Stimulated activated naive CD4-positive, alpha-beta T cell (primary cell): ENCODE measurements at regions not wholly inside any gene's neighbourhood (a gene's known extent, or its start where the extent isn't known, plus 50 kb on each side); places are given as distances from the start of the nearest gene placed in this dataset.

ENCODE experiments used
- DNase-seq, 6 experiments: peaks; one replicate each; lab custom pipeline; 2025; lab: John Stamatoyannopoulos, UW

GRCh38 chr18:73852789-73853549 lies 294.7 kb downstream of the FBXO15 start:
- DNase-seq, result no peak

- no peak for DNase-seq
Measured at GRCh38 chr18:73850782-73851181, 296.9 kb downstream of the FBXO15 start.

DNA sequence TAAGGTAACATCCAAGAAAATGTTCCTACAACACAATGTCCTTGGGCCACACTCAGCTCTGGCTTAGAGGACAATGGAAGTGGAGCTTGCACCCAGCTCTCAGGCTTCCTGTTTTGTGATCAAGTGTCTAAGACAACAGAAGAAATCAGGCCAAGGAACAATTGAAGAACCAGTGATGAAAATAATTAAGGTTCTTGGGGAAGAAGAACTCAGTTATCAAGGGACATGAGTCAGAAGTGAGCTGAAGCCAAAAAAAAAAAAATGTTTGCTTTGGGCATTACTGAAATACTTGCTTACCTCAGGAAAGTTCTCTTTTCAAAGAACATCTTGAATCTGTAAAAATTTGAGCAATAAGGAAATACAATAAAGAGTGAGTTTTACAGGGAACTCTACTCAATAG lies 299.0 kb downstream of the FBXO15 start:
- no peak for DNase-seq

GRCh38 chr18:73843455-73843854 lies 304.2 kb downstream of the FBXO15 start:
- no peak for DNase-seq

DNA sequence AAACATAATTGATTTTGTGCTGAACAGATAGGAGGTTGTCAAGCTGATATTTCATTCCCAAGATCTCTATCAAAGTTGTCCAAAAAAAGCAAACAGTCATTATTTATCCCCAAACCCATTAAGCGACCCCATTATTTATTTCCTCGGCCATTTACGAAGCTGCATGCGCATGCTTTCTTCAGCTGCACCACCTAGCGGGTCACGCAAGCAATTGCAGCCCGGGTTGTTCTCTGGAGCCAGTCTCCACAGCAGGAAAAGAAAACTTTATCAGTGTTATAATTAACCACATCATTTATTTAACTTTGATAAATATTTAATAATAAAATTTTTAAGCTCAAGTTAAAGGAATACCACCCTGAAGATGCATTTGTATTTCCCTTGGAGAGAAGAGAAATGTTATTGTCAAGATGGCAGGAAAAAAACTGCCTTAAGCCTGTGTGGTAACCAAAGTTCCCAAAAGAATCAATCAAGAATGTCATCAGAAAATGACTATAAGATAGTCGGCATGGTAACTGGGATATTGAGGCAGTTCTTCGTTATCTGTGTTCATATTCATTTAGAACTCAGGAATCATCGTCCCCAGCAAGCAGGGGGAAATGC lies 304.7 kb downstream of the FBXO15 start:
- DNase-seq, result peak in 4 of 6 experiments; percentile 1 to 24 (median 8)

DNA sequence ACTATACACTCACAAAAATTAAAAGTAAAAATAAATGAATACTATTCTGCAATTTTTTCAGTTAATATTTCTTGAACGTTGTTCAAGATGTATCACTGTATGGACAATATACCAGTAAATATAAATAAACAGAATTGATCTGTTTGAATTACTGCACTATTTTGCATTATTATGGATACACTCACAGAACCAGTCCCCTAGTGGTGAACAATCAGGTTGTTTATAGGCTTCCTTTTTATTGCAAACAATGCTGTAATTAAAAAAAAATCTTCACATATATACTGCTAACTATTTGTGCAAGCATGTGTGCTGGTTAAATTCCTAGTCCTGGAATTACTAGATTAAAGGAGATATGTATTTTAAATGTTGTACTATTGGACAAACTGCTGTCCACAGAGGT lies 306.0 kb downstream of the FBXO15 start:
- DNase-seq, result no peak

GRCh38 chr18:73840319-73840945 lies 307.2 kb downstream of the FBXO15 start:
- DNase-seq, result no peak

GRCh38 chr18:73839441-73839840 lies 308.2 kb downstream of the FBXO15 start:
- no peak for DNase-seq

DNA sequence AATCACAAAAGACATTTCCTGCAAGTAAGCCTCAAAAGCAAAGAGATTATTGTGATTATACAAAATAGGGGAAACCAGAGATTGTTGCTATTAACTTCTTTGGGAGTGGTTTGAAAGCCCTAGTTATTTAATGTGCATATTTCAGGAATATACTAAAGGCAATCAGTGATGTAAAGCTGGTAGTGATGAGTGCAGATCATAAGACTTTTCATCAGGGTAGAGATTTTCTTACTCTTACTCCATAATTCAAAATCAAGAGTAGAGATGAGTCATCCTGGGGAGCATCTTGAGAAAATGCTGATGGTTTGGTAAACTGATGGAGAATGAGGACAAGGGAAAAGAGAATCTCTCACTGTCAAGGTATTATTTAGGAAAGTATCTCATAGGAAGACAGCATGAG lies 309.5 kb downstream of the FBXO15 start:
- no peak for DNase-seq

- no peak for DNase-seq
Measured at GRCh38 chr18:73835656-73836364, 311.8 kb downstream of the FBXO15 start.

DNA sequence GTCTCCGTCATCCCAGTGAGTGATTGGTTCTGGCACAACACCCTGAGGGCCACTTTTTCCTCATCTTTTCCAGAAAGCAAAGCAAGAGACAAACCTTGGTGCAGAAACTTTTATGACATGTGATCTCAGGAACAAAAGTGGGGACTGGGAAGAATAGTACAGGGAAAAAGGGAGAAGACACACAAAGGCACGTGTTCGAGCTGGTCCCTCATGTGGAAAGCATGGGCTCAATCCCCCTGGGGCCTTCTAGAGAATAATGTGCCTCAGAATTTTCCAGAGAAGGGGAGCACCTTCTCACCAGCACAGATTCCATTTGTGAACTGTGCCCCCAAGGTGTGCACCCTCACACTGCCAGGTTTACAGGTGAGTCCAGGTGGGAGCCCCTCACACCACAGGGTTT lies 312.6 kb downstream of the FBXO15 start:
- no peak for DNase-seq

GRCh38 chr18:73831688-73832087 lies 315.9 kb downstream of the FBXO15 start:
- no peak for DNase-seq

DNA sequence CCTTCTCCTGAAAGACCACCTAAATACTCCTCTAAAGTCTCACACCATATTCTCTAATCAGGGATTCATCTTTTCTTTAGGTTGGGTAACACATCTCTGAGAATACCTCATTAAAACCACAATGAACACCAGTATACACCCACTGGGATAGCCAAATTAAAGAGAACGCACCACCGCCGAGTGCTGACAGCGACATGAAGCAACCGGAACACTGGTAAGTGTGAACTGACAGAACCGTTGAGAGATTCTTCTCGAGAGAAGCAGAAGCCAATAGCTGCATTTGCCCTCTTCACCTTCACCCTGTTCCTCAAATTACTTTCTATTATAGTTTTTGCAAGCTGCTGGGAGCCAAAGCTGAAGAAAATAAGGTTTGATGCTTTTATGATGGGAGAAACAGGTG lies 318.5 kb downstream of the FBXO15 start:
- no peak for DNase-seq

GRCh38 chr18:73827801-73828200 lies 319.8 kb downstream of the FBXO15 start:
- DNase-seq, result no peak

GRCh38 chr18:73826098-73826497 lies 321.5 kb downstream of the FBXO15 start:
- DNase-seq, result no peak

DNA sequence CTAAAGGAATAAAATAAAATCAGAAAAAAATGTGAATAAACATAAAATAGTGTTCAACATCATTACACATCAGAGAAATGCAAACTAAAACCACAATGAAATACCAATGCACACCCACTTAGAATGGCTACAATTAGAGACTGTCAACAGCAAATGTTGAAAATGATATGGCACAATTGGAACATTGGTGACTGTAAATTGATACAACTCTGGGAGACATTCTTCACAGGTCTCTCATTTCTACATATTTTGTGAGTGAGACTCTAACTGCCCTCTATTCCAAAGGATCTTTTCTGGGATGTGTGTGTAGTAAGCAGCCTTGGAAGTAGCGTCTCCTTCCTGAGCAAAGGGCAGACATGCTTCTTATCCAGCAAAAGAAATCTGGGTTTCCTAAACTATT lies 323.0 kb downstream of the FBXO15 start:
- no peak for DNase-seq

DNA sequence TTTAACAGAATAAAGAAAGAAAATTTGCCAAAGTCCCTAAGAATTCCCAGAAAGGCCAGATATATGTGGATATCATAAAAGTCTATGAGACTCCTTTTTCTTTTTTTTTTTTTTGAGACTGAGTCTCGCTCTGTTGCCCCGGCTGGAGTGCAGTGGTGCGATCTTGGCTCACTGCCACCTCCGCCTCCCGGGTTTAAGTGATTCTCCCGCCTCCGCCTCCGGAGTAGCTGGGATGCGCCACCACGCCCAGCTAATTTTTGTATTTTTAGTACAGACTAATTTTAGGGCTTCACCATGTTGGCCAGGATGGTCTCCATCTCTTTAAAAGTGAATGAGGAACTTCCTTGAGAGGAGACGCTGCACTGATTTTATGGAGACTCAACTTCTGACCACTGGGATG lies 335.2 kb downstream of the FBXO15 start:
- no peak for DNase-seq

GRCh38 chr18:73807551-73808192 lies 340.0 kb downstream of the FBXO15 start:
- DNase-seq, result no peak

DNA sequence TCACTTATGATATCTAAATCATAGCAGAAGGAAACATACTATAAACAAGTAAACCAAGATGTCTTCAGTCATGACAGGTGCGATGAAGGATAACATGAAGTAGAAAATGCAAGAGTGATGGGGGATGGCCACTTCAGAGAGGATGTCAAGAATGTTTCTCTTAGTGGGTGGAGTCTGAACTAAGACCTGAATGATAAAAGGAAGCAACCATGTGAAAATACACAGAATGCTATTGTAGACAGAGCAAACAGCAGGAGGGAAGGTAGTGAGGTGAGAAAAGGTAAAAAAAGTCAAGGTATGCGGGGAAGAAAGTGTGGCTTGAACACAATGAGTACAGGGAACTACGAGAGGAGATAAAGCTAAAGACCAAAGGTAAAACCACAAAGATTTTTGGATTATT lies 341.6 kb downstream of the FBXO15 start:
- DNase-seq, result no peak

- no peak for DNase-seq
Measured at GRCh38 chr18:73797419-73797818, 350.2 kb downstream of the FBXO15 start.

DNA sequence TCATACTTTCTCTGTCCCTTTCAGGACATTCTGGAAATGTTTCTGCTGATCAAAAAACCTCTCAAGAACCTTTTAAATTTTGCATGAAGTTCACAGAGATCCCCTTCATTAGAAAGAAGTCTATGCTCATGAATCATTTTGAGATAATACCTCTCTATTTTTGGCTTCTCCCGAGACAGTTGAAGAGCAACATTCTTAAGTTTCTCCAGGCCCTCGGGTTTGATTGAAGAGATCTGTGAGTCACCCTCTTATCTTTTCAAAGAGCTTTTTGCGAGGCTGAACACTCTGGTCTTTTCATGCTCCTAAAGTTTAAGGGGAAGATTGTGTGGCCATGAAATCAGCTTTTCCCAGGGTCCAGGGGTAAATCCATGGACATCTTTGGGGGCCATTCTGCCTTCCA lies 354.2 kb downstream of the FBXO15 start:
- no peak for DNase-seq

- no peak for DNase-seq
Measured at GRCh38 chr18:73791081-73791480, 356.6 kb downstream of the FBXO15 start.
